Ectodermal cell (in vitro differentiated cells): ENCODE measurements at regions not wholly inside any gene's neighbourhood (a gene's known extent, or its start where the extent isn't known, plus 50 kb on each side); places are given as distances from the start of the nearest gene placed in this dataset.

Experiments used
- H3K27ac ChIP-seq: 2 replicates; pipeline ENCODE4 v1.7.0; 2013; ENCODE audit warnings: mild to moderate bottlenecking, low read depth, low read length; ENCODE audit not compliant: insufficient read depth, poor library complexity, severe bottlenecking
- H3K27me3 ChIP-seq: 2 replicates; pipeline ENCODE4 v1.7.0; 2013; ENCODE audit warnings: mild to moderate bottlenecking, low read length; ENCODE audit not compliant: insufficient read depth, control insufficient read depth, poor library complexity, severe bottlenecking
- H3K36me3 ChIP-seq: one replicate; pipeline ENCODE4 v1.7.0; 2013; ENCODE audit warnings: low read length; ENCODE audit not compliant: control insufficient read depth, insufficient read depth
- H3K4me1 ChIP-seq: one replicate; pipeline ENCODE4 v1.7.0; 2013; ENCODE audit warnings: low read length; ENCODE audit not compliant: control insufficient read depth, insufficient read depth
- H3K4me3 ChIP-seq: 2 replicates; pipeline ENCODE4 v1.7.0; 2013; ENCODE audit warnings: low read depth, low read length, control low read depth; ENCODE audit not compliant: insufficient read depth
- H3K9me3 ChIP-seq: 2 replicates; pipeline ENCODE4 v1.7.0; 2013; ENCODE audit warnings: mild to moderate bottlenecking, low read length, moderate library complexity; ENCODE audit not compliant: control insufficient read depth
- WGBS, 2 experiments: methylation state at CpG; one replicate each; pipeline ENCODE4 v1.1.7; 2013; ENCODE audit warnings: missing lambda C conversion rate in 2 of 2; 5-methylcytosine and 5-hydroxymethylcytosine counted together

GRCh38 chr11:119496469-119496868 lies 73.5 kb upstream of the THY1 start:
- Histone ChIP-seq H3K36me3 (no peaks in the 10 kb centered on the region), H3K27me3 (no peaks in the 10 kb centered on the region), H3K4me3 (no peak overlapping the region), H3K9me3 (no peaks in the 10 kb centered on the region), H3K4me1 (peaks cover under 1% of the 10 kb centered on the region), H3K27ac (no peak overlapping the region)
- 74 to 75% methylated on average over 9 of the region's 9 CpGs for WGBS, 2 experiments

- no peaks in the 10 kb centered on the region for H3K9me3 ChIP-seq
- H3K27ac ChIP-seq, result no peak overlapping the region
- WGBS, 2 experiments, result 54 to 58% methylated on average over 4 of the region's 4 CpGs
- no peaks in the 10 kb centered on the region for H3K27me3 ChIP-seq
- H3K4me3 ChIP-seq, result no peak overlapping the region
- no peaks in the 10 kb centered on the region for H3K4me1 ChIP-seq
- no peaks in the 10 kb centered on the region for H3K36me3 ChIP-seq
These were observed 70.7 kb upstream of the THY1 start for GRCh38 chr11:119493712-119494111.

GRCh38 chr11:119491753-119492510 lies 69.0 kb upstream of the THY1 start:
- no peak overlapping the region for H3K27ac ChIP-seq
- no peaks in the 10 kb centered on the region for H3K27me3 ChIP-seq
- no peak overlapping the region for H3K4me3 ChIP-seq
- H3K9me3 ChIP-seq, result no peaks in the 10 kb centered on the region
- no peaks in the 10 kb centered on the region for H3K36me3 ChIP-seq
- no peaks in the 10 kb centered on the region for H3K4me1 ChIP-seq
- WGBS, 2 experiments, result 85 to 87% methylated on average over 17 of the region's 17 CpGs

GRCh38 chr11:119490253-119491006 lies 67.5 kb upstream of the THY1 start:
- no peaks in the 10 kb centered on the region for H3K36me3 ChIP-seq

GRCh38 chr11:119489087-119489486 lies 66.1 kb upstream of the THY1 start:
- WGBS, 2 experiments, result 89 to 95% methylated on average over 3 of the region's 3 CpGs
- no peaks in the 10 kb centered on the region for H3K27me3 ChIP-seq
- no peak overlapping the region for H3K4me3 ChIP-seq
- no peak overlapping the region for H3K27ac ChIP-seq
- H3K36me3 ChIP-seq, result no peaks in the 10 kb centered on the region
- H3K9me3 ChIP-seq, result no peaks in the 10 kb centered on the region
- no peaks in the 10 kb centered on the region for H3K4me1 ChIP-seq

More at GRCh38 chr11:119490253-119491006, 67.5 kb upstream of the THY1 start:
- Histone ChIP-seq H3K27me3 (no peaks in the 10 kb centered on the region), H3K9me3 (no peaks in the 10 kb centered on the region), H3K27ac (no peak overlapping the region), H3K4me3 (no peak overlapping the region), H3K4me1 (no peaks in the 10 kb centered on the region)
- WGBS, 2 experiments, result 92 to 94% methylated on average over 24 of the region's 24 CpGs

GRCh38 chr11:119488256-119488995 lies 65.5 kb upstream of the THY1 start:
- no peaks in the 10 kb centered on the region for H3K9me3 ChIP-seq
- H3K27ac ChIP-seq, result no peak overlapping the region
- 87 to 88% methylated on average over 9 of the region's 9 CpGs for WGBS, 2 experiments
- H3K27me3 ChIP-seq, result no peaks in the 10 kb centered on the region
- no peak overlapping the region for H3K4me3 ChIP-seq
- H3K36me3 ChIP-seq, result no peaks in the 10 kb centered on the region
- no peaks in the 10 kb centered on the region for H3K4me1 ChIP-seq

GRCh38 chr11:119486691-119487259 lies 63.8 kb upstream of the THY1 start:
- WGBS, 2 experiments, result 63 to 79% methylated on average over 2 to 3 of the region's 3 CpGs
- Histone ChIP-seq H3K27ac (no peak overlapping the region), H3K4me1 (no peaks in the 10 kb centered on the region), H3K9me3 (no peaks in the 10 kb centered on the region), H3K27me3 (peaks cover 5% of the 10 kb centered on the region), H3K4me3 (no peak overlapping the region), H3K36me3 (no peaks in the 10 kb centered on the region)

- Histone ChIP-seq H3K9me3 (no peaks in the 10 kb centered on the region), H3K4me1 (no peaks in the 10 kb centered on the region), H3K4me3 (no peak overlapping the region), H3K27me3 (peaks cover 8% of the 10 kb centered on the region), H3K27ac (no peak overlapping the region), H3K36me3 (no peaks in the 10 kb centered on the region)
- 79 to 80% methylated on average over 5 of the region's 6 CpGs for WGBS, 2 experiments
These were observed 63.0 kb upstream of the THY1 start for GRCh38 chr11:119486016-119486415.

- WGBS, 2 experiments, result 85 to 86% methylated on average over 21 of the region's 21 CpGs
- H3K27me3 ChIP-seq, result peaks cover 8% of the 10 kb centered on the region
- no peak overlapping the region for H3K27ac ChIP-seq
- H3K9me3 ChIP-seq, result no peaks in the 10 kb centered on the region
- H3K4me1 ChIP-seq, result no peaks in the 10 kb centered on the region
- no peak overlapping the region for H3K4me3 ChIP-seq
- no peaks in the 10 kb centered on the region for H3K36me3 ChIP-seq
These were observed 62.0 kb upstream of the THY1 start for GRCh38 chr11:119484741-119485605.
